CD4-positive, alpha-beta T cell treated with Interleukin-4 for 1 hour (primary cell): ENCODE measurements at regions not wholly inside any gene's neighbourhood (a gene's known extent, or its start where the extent isn't known, plus 50 kb on each side); places are given as distances from the start of the nearest gene placed in this dataset.
"Not testable (repeated sequence)": the region's sequence is repeated elsewhere in the genome, so short reads cannot be mapped to it uniquely, and the experiment has no call there.

ENCODE experiments used
- DNase-seq, 2 donors: peaks; one replicate each; pipeline ENCODE4 v3.0.0-alpha.2; 2020 to 2022

DNA sequence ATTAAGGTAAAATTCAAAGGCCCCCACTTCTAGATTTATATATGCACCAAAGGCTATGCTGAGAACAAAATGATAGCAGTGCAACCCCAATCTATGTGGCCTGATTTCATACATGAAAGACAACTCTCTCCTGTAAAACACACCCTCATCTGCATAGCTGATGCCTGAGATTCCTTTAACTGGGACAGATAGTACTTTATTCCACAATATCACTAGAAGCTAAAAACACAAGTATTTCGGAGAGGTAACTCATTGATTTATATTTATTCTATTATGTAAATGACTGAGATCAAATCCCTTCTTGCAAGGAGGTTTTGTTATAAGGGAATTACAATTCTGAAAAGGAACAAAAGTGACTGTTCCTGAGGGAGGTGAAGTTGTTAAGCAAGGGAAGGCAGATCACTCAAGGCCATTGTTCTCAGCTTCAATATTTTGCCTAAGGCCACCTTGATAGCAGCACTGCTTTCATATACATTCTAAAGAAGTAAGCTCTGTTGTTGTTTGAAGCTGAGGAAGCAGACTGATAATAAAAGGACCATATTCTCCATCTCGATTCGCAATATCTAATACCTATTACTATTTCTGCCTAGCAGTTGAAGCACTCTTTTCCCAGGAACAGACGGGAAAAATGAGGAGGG lies 471.0 kb upstream of the CDH7 start:
- DNase-seq, result no peak

DNA sequence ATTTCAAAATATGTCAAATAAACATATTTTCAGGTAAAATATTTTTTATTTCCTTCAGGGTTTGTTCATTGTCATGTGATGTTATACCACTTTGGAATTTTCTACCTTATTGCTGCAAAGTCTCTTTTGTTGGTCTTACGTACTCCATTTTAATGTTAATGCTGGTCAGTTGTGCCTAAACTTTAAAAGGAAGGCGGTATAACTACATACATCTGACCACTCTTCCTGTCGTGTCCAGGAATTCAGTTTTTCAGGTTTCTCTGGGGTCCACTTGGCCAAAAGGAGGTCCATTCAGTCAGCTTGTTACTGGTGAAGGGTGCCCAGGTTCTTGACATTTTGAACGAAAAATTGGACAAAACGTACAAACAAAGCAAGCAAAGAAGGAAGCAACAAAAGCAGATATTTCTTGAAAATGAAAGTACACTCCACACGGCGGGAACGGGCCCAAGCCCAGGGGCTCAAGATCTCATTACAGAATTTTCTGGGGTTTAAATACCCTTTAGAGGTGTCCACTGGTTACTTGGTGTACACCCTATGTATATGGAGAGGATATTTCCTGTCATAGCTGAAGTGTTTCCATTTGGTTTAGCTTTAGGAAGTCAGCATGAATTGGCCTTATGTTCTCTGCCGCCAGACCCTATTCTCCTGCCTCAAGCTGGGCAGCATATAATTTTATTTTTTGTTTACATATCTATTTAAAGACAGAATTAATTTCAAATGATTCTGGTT lies 471.7 kb upstream of the CDH7 start:
- DNase-seq, result no peak

GRCh38 chr18:65269375-65269774 lies 481.4 kb upstream of the CDH7 start:
- DNase-seq, result no peak

GRCh38 chr18:65265761-65266160 lies 485.1 kb upstream of the CDH7 start:
- no peak for DNase-seq

DNA sequence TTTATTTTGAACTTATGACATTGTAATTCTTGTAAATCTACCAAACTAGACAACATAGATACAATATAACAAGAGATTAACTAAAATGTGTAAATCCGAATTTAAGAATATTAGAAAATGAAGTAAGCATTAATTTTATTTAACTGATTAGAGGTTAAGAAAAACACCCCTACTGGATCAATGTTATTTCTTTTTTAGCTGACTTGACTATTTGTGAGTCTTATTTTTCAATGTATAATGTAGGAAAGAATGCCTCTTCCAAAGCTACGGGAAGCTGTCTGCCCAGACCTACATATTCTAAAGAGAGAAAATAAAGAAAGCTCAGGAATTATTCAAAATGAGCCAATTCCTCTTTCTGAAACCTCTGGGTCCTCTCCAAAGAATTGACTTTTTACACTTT lies 490.8 kb upstream of the CDH7 start:
- DNase-seq, result no peak

- DNase-seq, result no peak
Measured at GRCh38 chr18:65259403-65259802, 491.4 kb upstream of the CDH7 start.

GRCh38 chr18:65257149-65257548 lies 493.7 kb upstream of the CDH7 start:
- no peak for DNase-seq

DNA sequence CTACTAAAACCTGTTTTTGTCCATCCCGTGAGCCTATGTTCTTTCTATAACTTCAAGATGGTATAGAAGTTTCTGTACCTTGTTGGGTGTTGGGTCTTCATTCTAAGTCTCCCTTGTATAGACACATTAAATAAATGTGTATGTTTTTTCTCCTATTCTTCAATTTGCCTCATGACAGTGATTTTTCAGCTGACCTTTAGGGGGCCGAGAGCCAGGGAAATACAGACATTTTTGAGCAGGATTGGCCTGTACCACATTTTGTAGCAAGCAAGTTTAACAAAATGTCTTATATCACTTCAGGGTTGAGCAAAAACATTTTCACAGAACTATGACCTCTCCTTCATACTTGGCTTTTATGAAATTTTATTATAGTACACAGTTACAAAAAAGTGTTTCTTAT lies 495.4 kb upstream of the CDH7 start:
- DNase-seq, result no peak

GRCh38 chr18:65239787-65240186 lies 511.0 kb upstream of the CDH7 start:
- DNase-seq, result no peak

- no peak for DNase-seq
Measured at GRCh38 chr18:65235966-65236624, 514.7 kb upstream of the CDH7 start.

DNA sequence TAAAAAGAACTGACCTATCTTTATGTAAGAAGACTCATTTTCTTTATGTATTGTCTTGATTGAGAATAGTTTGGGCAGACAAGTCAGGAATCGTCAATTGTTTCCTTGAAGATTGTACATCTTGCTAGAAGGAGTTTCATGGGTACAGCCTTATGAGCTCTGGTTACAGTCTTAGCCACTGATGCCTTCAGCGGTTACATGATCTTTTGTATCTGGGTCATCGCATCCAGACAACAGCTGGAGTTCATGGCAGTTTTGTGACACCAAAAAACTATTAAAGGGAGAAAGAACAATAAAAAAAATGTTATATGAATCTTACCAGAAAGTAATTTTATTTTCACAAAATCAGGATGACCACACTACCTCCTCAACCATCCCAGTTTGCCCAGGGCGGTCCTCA lies 520.5 kb upstream of the CDH7 start:
- no peak for DNase-seq

GRCh38 chr18:65227970-65228369 lies 522.8 kb upstream of the CDH7 start:
- DNase-seq, result no peak

DNA sequence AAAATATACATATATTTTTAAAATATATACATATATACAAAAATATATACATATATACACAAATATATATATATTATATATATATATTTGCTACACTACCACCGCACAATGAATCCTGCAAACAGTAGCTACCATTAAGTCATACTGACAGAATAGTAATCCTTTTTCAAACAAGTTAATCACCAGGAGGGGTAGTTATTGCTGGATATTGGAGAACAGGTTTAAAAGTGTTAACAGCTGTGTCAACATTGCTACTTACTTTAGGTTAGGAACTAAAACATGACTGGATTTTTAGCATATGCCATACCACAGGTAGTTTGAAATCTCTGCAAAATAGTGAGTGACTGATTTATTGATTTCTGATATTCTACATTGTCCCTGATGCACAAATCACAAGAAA lies 529.1 kb upstream of the CDH7 start:
- DNase-seq, result no peak

DNA sequence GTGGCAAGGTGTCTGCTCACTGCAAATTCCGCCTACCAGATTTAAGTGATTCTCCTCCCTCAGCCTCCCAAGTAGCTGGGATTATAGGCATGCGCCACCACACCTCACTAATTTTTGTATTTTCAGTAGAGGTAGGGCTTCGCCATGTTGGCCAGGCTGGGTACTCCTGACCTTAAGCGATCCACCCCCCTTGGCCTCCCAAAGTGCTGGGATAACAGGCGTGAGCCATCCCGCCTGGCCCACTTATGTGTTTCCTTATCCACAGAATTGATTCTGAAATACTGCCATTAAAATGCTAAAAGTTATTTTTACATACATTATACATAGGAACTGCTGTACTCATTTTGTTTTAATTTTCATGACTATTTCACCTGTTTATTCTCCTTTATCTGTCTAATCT lies 529.7 kb upstream of the CDH7 start:
- DNase-seq, result no peak

DNA sequence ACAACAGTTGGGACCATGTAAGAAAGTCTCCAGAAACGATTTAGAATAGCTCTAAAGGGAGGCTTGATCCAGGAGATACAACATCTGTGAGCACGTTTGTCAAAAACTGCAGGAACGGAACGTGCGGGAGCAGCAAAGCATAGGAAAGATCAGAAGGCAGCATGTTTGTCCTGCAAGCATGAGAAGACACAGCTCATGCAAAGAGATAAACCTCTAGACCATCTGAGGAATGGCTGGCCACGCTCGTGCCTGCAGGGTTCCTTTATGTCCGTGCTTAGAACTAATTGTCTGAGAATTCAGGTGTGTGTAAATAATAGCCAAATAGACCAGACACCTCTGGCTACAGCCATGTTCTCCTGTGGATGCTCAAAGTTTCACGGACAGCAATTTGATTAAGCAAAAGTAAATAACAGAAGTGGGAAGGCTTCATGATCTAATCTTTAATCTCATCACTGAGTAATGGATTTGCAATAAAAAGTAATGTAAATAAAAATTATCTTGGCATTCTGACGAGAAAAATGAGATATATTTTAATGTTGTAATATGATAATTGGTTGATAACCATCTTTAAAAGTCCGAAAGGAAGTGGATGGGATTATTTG lies 534.8 kb upstream of the CDH7 start:
- no peak for DNase-seq

DNA sequence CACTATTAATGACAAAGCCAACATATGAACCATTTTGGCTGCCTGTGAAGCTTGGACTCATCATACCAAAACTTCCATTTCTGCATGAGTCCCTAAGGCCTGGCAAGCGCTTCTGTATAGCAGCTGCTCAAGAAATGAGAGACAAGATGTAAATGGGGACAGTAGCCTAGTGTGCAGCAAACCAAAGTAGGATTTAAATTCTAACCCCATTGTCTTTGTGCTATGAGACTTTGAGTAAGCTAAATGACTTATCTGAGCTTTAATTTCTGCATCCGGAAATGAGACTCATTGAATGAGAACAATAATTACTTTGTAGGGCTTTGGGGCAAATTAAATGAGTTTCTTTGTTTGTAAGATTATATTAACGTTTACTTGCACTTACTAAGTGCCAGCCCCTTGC lies 536.4 kb upstream of the CDH7 start:
- DNase-seq, result no peak

- no peak for DNase-seq
Measured at GRCh38 chr18:65206551-65207260, 544.1 kb upstream of the CDH7 start.

- DNase-seq, result no peak
Measured at GRCh38 chr18:65202091-65202490, 548.7 kb upstream of the CDH7 start.

DNA sequence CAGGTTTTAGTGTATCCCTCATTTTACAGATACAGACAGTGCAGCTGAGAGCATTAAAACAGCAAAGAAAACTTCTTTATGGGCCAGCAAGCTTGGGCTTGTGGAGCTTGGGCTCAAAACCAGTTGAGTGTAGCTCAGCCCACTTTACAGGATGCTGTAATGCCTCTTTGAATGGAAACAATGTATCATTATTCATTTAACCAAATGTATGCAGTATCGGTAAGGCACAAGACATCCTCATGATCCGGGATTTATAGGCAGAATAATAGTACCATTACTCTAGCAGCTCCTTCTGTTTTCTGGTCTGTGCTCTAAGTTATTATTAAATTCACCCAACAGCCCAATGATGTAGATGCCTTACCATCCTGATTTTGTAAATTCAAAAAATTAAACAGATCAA lies 575.1 kb upstream of the CDH7 start:
- no peak for DNase-seq

- DNase-seq, result not testable (repeated sequence)
Measured at GRCh38 chr18:65162086-65162485, 588.7 kb upstream of the CDH7 start.

- no peak for DNase-seq
Measured at GRCh38 chr18:65146482-65147021, 604.3 kb upstream of the CDH7 start.

GRCh38 chr18:65145312-65145711 lies 605.5 kb upstream of the CDH7 start:
- no peak for DNase-seq

GRCh38 chr18:65133610-65134009 lies 617.2 kb upstream of the CDH7 start:
- no peak for DNase-seq
